Keratinocyte (primary cell): ENCODE measurements at regions not wholly inside any gene's neighbourhood (a gene's known extent, or its start where the extent isn't known, plus 50 kb on each side); places are given as distances from the start of the nearest gene placed in this dataset.

Source experiments
- DNase-seq: peaks from one replicate; pipeline ENCODE4 v3.0.0-alpha.2; 2011; ENCODE audit warnings: low read depth, missing footprints, low spot score
- FAIRE-seq: peaks from 2 replicates; lab custom pipeline; 2011; peaks lifted over from hg19 to GRCh38; lab: Jason Lieb, UNC
- H2AFZ ChIP-seq: 2 replicates; pipeline ENCODE4 v1.6.0; 2012; ENCODE audit warnings: low read length, control low read depth, inconsistent platforms; ENCODE audit not compliant: control insufficient read depth
- H3K27ac ChIP-seq: 2 replicates; pipeline ENCODE4 v1.5.1; 2011; ENCODE audit warnings: low read length; ENCODE audit not compliant: control insufficient read depth, insufficient read depth
- H3K27me3 ChIP-seq: 3 replicates; pipeline ENCODE4 v1.6.0; 2011; ENCODE audit warnings: low read length; ENCODE audit not compliant: control insufficient read depth, insufficient read depth; ENCODE audit errors: extremely low read depth
- H3K36me3 ChIP-seq, 2 experiments: 2 replicates in 1 of 2; 3 replicates in 1 of 2; pipeline ENCODE4 v1.5.1; 2011; ENCODE audit warnings: low read length in 2 of 2, mild to moderate bottlenecking in 1 of 2; ENCODE audit not compliant: control insufficient read depth in 2 of 2, insufficient read depth in 2 of 2; ENCODE audit errors: extremely low read depth in 1 of 2
- H3K4me1 ChIP-seq: 3 replicates; pipeline ENCODE4 v1.5.1; 2011; ENCODE audit warnings: low read length; ENCODE audit not compliant: control insufficient read depth, insufficient read depth; ENCODE audit errors: extremely low read depth
- H3K4me2 ChIP-seq: 3 replicates; pipeline ENCODE4 v1.6.0; 2011; ENCODE audit warnings: low read depth, low read length; ENCODE audit not compliant: control insufficient read depth, insufficient read depth; ENCODE audit errors: extremely low read depth
- H3K4me3 ChIP-seq, 3 experiments: fragments of 200-600 bp in 1 of 3; sonication (generic) in 1 of 3; 2 replicates in 2 of 3; 3 replicates in 1 of 3; pipeline ENCODE4 v1.5.1; 2011 to 2016; ENCODE audit warnings: low read length in 3 of 3, mild to moderate bottlenecking in 3 of 3, control low read depth in 2 of 3, inconsistent platforms in 1 of 3, low read depth in 1 of 3, mixed read lengths in 1 of 3, mixed run types in 1 of 3, moderate library complexity in 1 of 3; ENCODE audit not compliant: control insufficient read depth in 2 of 3, insufficient read depth in 2 of 3; ENCODE audit errors: extremely low read depth in 1 of 3
- H3K79me2 ChIP-seq: 2 replicates; pipeline ENCODE4 v1.6.0; 2012; ENCODE audit warnings: low read length; ENCODE audit not compliant: control insufficient read depth, insufficient read depth
- H3K9ac ChIP-seq: 3 replicates; pipeline ENCODE4 v1.6.0; 2011; ENCODE audit warnings: low read length; ENCODE audit not compliant: control insufficient read depth, insufficient read depth; ENCODE audit errors: extremely low read depth
- H3K9me1 ChIP-seq: 3 replicates; pipeline ENCODE4 v1.6.0; 2011; ENCODE audit warnings: low read length; ENCODE audit not compliant: control insufficient read depth, insufficient read depth; ENCODE audit errors: extremely low read depth
- H3K9me3 ChIP-seq: 2 replicates; pipeline ENCODE4 v1.5.1; 2012; ENCODE audit warnings: low read depth, low read length; ENCODE audit not compliant: control insufficient read depth
- H4K20me1 ChIP-seq: 3 replicates; pipeline ENCODE4 v1.6.0; 2011; ENCODE audit warnings: low read length; ENCODE audit not compliant: control insufficient read depth, insufficient read depth; ENCODE audit errors: extremely low read depth
- CTCF ChIP-seq, 3 experiments: IDR thresholded peaks in 1 of 3; conservative IDR thresholded peaks in 1 of 3; optimal IDR thresholded peaks in 1 of 3; 2 replicates in 2 of 3; 3 replicates in 1 of 3; pipeline versions ENCODE3 to v1.5.1; 2011; ENCODE audit warnings: low read length in 3 of 3, mild to moderate bottlenecking in 3 of 3, moderate library complexity in 2 of 3, control low read depth in 1 of 3, inconsistent platforms in 1 of 3; ENCODE audit not compliant: insufficient read depth in 2 of 3; ENCODE audit errors: extremely low read depth in 1 of 3
- EZH2 ChIP-seq: IDR thresholded peaks from one replicate; pipeline ENCODE4 v1.6.1; 2012; ENCODE audit warnings: inconsistent platforms, mild to moderate bottlenecking, low read length, moderate library complexity
- dilution Hi-C: fragments of 300-500 bp; cut with MboI; formaldehyde crosslinking; loops from one replicate; pipeline ENCODE4 v1.7.0; 2020; ENCODE audit warnings: low sequenced_read_pairs; ENCODE audit not compliant: extremely low pct_ligation_motif_present

DNA sequence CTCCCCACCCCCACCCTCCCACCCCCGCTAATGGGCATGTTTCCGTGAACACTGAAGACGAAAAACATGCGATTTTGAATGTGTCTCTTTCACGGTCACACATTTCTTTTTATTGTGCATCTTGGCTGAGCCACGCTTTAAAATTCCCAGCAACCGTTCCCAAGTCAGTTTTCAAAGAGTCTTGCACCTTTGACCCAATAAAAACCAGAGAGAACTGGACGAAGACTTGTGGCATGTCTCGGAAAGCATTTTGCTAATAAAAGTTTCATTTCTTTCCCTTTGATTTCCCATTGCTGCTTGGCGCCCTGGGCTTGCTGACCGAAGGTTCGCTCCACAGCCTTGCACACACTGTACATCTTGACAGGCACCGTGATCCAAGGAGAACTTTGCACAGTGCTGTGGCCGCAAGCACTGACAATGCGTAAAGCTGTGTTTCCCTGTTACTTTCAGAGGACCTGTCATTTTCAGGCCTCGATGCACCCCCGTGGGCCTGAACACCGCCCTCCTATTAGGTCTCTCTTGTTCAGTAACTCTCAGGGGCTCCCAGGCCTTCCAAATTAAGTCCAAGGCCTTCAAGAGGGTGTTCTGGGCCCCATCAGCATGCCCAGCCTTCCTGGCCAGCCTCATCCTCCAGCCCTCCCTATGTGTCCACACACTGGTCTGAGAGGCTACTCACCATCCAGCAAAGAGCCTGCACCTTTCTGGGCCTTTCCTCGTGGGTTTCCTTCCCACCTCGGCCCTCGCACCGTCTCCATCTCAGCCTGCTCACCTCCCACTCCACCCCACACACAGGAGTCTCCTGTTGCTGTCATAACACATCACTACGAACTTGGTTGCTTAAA, 63.4 kb upstream of the DIO3 start:
- Histone ChIP-seq H2AFZ (no peak overlapping the region), H3K9me1 (no peaks in the 10 kb centered on the region), H3K27me3 (peaks cover 4% of the 10 kb centered on the region), H3K27ac (no peak overlapping the region), H3K9me3 (peaks cover 6% of the 10 kb centered on the region), H4K20me1 (no peaks in the 10 kb centered on the region), H3K36me3 (no peaks in the 10 kb centered on the region), H3K4me1 (no peaks in the 10 kb centered on the region), H3K4me2 (no peak overlapping the region), H3K79me2 (no peaks in the 10 kb centered on the region), H3K4me3 (no peak overlapping the region), H3K9ac (no peak overlapping the region)
- dilution Hi-C loops: no loop called here
- DNase-seq (no peak), FAIRE-seq (no peak)
- TF ChIP-seq EZH2: no peak
- no peak for TF ChIP-seq CTCF (optimal IDR thresholded peaks at IDR 0.05 in 1 of 3, IDR thresholded peaks at IDR 0.05 in 1 of 3, conservative IDR thresholded peaks at IDR 0.05 in 1 of 3; ENCODE audit: extremely low read depth in 1 of 3, insufficient read depth in 2 of 3, low read length in 3 of 3)

DNA sequence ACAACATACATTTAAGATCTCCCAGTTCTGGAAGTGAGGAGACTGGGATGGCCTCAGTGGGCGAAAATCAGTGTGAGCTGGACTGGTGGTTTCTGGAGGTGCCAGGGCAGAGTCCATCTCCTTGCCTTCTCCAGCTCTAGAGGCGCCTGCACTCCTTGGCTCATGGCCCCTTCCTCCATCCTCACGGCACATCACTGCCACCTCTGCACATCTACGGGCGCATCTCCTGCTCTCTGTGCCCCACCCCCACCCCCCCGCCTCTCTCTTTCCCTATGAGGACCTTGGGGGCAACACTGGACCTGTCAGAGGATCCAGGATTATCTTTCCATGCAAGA, 62.8 kb upstream of the DIO3 start:
- Histone ChIP-seq H3K27ac (no peak overlapping the region), H3K4me1 (no peaks in the 10 kb centered on the region), H2AFZ (no peak overlapping the region), H3K4me2 (no peak overlapping the region), H3K79me2 (no peaks in the 10 kb centered on the region), H4K20me1 (no peaks in the 10 kb centered on the region), H3K27me3 (peaks cover 4% of the 10 kb centered on the region), H3K36me3 (no peaks in the 10 kb centered on the region), H3K9ac (no peak overlapping the region), H3K4me3 (no peak overlapping the region), H3K9me1 (no peaks in the 10 kb centered on the region), H3K9me3 (peaks cover 8% of the 10 kb centered on the region)
- FAIRE-seq (no peak), DNase-seq (no peak)
- dilution Hi-C loops: no loop called here
- TF ChIP-seq EZH2 (no peak), CTCF (optimal IDR thresholded peaks at IDR 0.05 in 1 of 3, IDR thresholded peaks at IDR 0.05 in 1 of 3, conservative IDR thresholded peaks at IDR 0.05 in 1 of 3; ENCODE audit: extremely low read depth in 1 of 3, insufficient read depth in 2 of 3, low read length in 3 of 3) (no peak)
